ENCODE measurements at regions not wholly inside any gene's neighbourhood (a gene's known extent, or its start where the extent isn't known, plus 50 kb on each side); places are given as distances from the start of the nearest gene placed in this dataset.
A peak's percentile ranks its signal among the peaks of the same experiment; 100 is the strongest.

DNA sequence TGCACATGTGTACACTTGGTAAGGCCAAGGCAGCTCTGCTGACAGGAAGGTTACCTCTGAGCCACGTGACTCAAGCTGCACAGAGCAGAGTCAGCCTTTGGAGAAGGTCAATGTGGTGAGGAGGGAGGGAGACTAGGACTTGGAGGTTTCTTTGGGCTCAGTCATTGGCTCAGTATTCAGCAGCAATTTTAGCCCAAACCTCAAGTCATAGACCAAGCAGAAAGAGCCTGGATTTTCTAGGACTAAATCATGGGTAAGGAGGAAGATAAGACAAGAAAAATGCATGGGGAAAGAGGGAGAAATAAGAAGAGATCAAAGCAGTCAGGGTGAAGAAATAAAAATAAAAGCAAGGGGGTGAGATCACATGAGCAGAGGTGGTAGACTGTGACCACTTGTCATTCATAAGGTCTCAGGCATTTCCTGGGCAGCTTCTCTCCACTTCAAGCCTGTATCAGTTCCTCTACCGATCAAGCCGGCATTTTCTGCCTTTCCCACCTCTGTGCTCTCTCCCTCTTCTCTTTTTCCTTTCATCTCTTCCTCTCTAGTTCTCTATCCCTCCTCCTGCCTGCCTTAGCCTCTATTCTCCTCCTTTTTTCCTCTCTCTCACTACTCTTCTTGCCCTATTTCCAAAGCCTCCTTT, 51.7 kb upstream of the DUSP10 start:
- H3K27ac ChIP-seq = no peak overlapping the region
- peak; percentile 85 to 98 (median 91) for ATAC-seq
- no peaks in the 10 kb centered on the region for H3K4me1 ChIP-seq
- no peaks in the 10 kb centered on the region for H3K9me3 ChIP-seq
- peak in 5 of 6 donors; percentile 30 to 57 (median 48) for DNase-seq
- TF ChIP-seq, protein P1, sequence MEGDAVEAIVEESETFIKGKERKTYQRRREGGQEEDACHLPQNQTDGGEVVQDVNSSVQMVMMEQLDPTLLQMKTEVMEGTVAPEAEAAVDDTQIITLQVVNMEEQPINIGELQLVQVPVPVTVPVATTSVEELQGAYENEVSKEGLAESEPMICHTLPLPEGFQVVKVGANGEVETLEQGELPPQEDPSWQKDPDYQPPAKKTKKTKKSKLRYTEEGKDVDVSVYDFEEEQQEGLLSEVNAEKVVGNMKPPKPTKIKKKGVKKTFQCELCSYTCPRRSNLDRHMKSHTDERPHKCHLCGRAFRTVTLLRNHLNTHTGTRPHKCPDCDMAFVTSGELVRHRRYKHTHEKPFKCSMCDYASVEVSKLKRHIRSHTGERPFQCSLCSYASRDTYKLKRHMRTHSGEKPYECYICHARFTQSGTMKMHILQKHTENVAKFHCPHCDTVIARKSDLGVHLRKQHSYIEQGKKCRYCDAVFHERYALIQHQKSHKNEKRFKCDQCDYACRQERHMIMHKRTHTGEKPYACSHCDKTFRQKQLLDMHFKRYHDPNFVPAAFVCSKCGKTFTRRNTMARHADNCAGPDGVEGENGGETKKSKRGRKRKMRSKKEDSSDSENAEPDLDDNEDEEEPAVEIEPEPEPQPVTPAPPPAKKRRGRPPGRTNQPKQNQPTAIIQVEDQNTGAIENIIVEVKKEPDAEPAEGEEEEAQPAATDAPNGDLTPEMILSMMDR (IDR thresholded peaks at IDR 0.05) = no peak
- no peak for FAIRE-seq
- intact Hi-C loops (cut with DNase I) = no loop called here
- H3K36me3 ChIP-seq = no peaks in the 10 kb centered on the region
- 71 to 73% methylated on average over 3 of the region's 3 CpGs for WGBS, 2 donors
- H3K4me3 ChIP-seq = no peak overlapping the region
- no peaks in the 10 kb centered on the region for H3K27me3 ChIP-seq

DNA sequence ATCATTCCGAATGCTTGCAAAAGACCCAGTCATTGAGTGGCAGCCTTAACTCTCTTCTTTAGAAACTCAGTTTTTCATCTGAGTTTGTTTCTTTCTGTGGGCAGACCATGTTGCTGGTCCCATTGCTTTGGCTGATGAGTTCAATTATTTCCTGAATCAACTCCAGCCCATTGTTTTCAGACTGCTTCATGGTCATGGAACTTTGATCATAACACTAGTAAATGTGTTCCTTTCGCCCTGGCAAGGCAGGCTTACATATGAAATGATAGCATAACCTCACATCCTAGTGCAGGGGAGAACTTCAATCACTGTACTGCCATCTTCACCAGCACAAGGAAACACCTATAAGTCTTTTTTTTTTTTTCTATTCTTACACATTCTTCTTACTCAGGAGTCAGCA, 50.0 kb upstream of the DUSP10 start:
- FAIRE-seq (no peak), DNase-seq (no peak), ATAC-seq (no peak)
- intact Hi-C loops (cut with DNase I) = no loop called here
- Histone ChIP-seq H3K27me3 (no peaks in the 10 kb centered on the region), H3K27ac (no peak overlapping the region), H3K4me3 (no peak overlapping the region), H3K4me1 (no peaks in the 10 kb centered on the region), H3K36me3 (no peaks in the 10 kb centered on the region), H3K9me3 (no peaks in the 10 kb centered on the region)
- TF ChIP-seq, protein P1 (IDR thresholded peaks at IDR 0.05) = no peak
- WGBS, 2 donors = 90 to 95% methylated on average over 2 of the region's 2 CpGs
